ENCODE measurements at regions not wholly inside any gene's neighbourhood (a gene's known extent, or its start where the extent isn't known, plus 50 kb on each side); places are given as distances from the start of the nearest gene placed in this dataset.

DNA sequence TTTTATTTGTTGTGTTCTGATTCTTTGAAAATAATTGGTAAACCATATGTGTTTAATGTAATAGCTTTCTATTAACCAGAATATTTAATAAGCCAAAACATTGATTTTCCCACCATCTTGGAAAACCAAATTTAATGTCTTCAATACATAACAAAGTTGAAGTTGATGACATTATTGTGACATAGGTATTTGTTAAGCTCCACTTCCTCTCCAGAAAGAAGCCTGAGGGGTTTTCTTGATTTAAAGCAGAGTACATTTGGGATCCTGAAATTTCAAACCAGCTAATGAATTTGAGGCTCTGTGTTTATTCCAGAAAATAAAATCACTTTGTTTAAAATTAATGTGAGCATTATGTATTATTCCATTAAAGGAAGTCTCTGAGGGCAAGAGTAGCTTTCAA is 106.3 kb downstream of the PERP start:
- Mint-ChIP-seq H3K9me3 (peaks cover 6 to 22% (median 16%) of the 10 kb centered on the region in 7 donors), H3K27me3 (peaks cover 10 to 22% (median 13%) of the 10 kb centered on the region in 3 donors), H3K36me3 (peaks cover 0 to 10% of the 10 kb centered on the region in 2 donors), H3K4me1 (peaks cover 0 to 2% (median 0%) of the 10 kb centered on the region in 3 donors), H3K4me3 (no peak overlapping the region), H3K27ac (no peak overlapping the region)
- DNase-seq (no peak), ATAC-seq (ENCODE audit: low read depth in 2 of 2) (no peak)

DNA sequence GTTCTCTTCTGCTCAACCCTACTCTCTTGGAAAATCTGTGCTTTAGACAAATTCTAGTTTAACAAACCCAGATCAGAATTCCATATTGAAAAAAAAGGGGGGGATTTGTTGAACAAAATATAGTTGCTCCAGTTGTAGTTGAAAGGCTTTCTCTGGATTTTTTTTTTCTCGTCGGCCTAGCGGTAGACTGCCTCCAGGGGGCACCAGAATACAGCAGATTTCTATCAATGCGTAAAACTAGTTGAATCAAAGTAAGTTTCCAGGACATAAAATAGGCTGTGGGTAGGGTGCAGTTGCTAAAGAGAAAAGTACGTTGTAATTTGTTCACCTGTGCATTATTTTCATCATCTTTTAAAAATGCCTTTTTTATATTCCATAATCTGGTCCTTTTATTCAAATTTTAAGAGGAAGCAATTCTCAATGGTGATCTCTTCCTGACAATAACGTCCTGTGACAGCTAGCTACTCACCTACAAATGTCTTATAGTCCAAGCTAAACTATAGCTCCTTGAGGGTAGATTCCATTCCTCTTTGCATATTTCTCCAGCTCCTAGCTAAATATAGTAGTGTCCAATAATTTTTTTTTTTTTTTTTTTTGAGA is 105.4 kb downstream of the PERP start:
- peaks cover 13 to 22% (median 14%) of the 10 kb centered on the region in 3 donors for H3K27me3 Mint-ChIP-seq
- DNase-seq: peak; percentile 33
- peaks cover 0 to 2% (median 0%) of the 10 kb centered on the region in 3 donors for H3K4me1 Mint-ChIP-seq
- no peak overlapping the region for H3K27ac Mint-ChIP-seq
- peaks cover 0 to 4% of the 10 kb centered on the region in 2 donors for H3K36me3 Mint-ChIP-seq
- H3K4me3 Mint-ChIP-seq: no peak overlapping the region
- peaks cover 2 to 16% (median 12%) of the 10 kb centered on the region in 7 donors for H3K9me3 Mint-ChIP-seq
- peak in 1 of 2 donors; percentile 50 for ATAC-seq (ENCODE audit: low read depth in 2 of 2)

DNA sequence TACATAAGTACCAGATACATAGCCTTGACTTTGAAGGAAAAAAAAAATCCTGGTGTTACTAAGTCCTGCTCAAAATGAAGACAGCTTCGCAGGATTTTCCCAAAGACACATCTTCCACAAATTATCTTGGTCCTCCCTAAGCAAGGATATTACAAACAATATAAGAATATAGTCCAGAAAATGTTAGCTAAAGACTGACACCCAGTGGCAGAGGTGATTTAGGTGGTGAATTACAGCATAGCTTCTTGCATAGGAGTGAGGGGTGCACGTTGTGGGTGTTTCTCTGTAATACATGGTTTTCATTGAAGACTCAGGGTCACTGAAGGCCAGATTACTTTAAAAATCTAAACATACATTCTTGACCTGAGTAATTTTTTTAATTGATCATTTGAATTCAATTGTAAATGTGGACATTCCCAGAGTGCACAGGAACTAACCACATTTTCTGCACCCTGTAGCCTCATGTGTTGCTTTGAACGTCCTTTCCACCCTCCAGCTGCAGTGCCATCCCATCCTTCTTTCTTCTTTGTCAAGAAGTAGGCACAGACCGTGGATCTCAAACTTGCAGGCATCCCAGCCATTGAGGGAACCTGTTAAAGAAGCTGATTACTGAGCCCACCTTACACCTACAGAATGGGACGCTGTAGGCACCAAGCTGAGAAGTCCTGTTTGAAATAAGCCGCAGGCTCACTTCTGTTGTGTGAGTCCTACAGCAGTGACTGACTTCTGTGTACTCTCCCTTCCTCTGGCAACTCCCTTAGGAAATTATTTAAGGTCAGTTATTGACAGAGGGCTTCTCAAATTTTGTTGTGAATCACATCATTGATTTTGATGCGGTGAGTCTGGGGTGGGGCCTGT is 102.6 kb downstream of the PERP start:
- Mint-ChIP-seq H3K4me3 (no peak overlapping the region), H3K27me3 (peaks cover 0 to 14% (median 13%) of the 10 kb centered on the region in 3 donors), H3K27ac (no peak overlapping the region), H3K9me3 (no peaks in the 10 kb centered on the region), H3K4me1 (peaks cover 0 to 2% (median 0%) of the 10 kb centered on the region in 3 donors), H3K36me3 (no peaks in the 10 kb centered on the region)
- ATAC-seq (ENCODE audit: low read depth in 2 of 2) (peak; percentile 41 to 48), DNase-seq (peak; percentile 5)

DNA sequence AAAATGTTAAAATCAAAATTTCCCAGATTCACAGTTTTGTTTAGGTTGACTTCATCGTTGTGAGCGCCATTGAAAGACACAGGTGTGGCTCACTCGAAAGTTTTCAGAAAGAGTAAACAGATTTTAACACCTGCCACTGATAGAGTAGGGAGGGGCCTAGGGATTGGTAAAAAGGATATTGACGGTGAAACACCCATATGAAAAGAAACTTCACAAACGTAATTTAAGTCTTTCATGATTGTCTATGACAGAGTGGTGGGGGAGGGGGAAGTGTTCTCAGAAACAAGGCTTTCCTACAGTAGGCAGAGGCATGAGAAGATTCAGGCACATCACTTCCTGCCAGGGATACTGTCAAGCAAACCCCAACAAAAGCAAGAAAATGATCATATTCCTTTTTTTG is 101.4 kb downstream of the PERP start:
- DNase-seq (no peak), ATAC-seq (ENCODE audit: low read depth in 2 of 2) (no peak)
- Mint-ChIP-seq H3K4me3 (no peak overlapping the region), H3K27me3 (peaks cover 0 to 14% (median 6%) of the 10 kb centered on the region in 3 donors), H3K27ac (no peak overlapping the region), H3K9me3 (no peaks in the 10 kb centered on the region), H3K4me1 (peaks cover 0 to 2% (median 0%) of the 10 kb centered on the region in 3 donors), H3K36me3 (no peaks in the 10 kb centered on the region)

DNA sequence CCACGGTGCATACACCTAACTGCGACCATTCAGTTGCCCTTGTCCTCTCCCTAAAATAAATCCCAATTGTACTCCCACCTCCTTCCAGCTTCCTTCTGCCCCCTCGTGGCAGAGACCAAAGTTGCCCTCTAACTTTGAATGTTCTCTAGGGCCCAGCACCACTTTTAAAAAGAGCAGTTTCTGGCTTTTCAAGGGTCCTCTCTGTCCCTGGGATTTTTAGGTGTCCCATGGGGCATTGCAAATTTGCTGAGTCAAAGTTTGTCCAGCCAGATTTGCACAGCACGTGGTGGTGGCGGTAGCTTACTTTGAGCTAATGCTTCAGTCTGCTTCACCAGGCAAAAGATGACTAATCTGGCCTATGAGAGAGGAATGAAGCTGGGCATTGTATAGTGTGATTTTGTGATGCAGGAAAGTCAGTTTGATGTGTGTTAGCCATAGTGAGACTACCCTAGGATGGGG is 100.2 kb downstream of the PERP start:
- H3K27ac Mint-ChIP-seq: no peak overlapping the region
- no peak overlapping the region for H3K4me3 Mint-ChIP-seq
- ATAC-seq (ENCODE audit: low read depth in 2 of 2): no peak
- no peaks in the 10 kb centered on the region for H3K9me3 Mint-ChIP-seq
- H3K36me3 Mint-ChIP-seq: no peaks in the 10 kb centered on the region
- H3K4me1 Mint-ChIP-seq: no peaks in the 10 kb centered on the region
- no peak for DNase-seq
- H3K27me3 Mint-ChIP-seq: peaks cover 0 to 9% (median 6%) of the 10 kb centered on the region in 3 donors

DNA sequence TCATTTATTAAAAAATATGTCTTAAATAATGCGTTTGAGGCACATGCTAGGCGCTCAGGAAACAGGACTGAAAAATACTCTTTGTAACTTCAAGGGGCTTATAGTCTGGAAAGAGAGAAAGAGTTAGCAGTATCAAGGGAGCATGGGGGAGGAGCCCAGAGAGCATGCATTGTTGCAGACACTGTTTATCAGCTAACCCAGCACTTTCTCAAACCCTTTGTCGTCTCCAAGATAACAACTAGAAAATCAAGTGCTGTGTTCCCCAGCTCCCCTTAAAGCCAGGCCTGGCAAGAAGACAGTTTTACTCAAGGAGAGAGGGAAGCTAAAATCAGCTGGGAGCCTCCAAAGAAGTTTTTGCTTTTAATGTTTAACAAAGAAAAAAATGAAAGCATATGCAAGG is 98.4 kb downstream of the PERP start:
- no peak overlapping the region for H3K27ac Mint-ChIP-seq
- ATAC-seq (ENCODE audit: low read depth in 2 of 2) (no peak), DNase-seq (no peak)
- no peaks in the 10 kb centered on the region for H3K9me3 Mint-ChIP-seq
- H3K27me3 Mint-ChIP-seq: peaks cover 0 to 8% (median 6%) of the 10 kb centered on the region in 3 donors
- no peaks in the 10 kb centered on the region for H3K4me1 Mint-ChIP-seq
- H3K4me3 Mint-ChIP-seq: no peak overlapping the region
- H3K36me3 Mint-ChIP-seq: no peaks in the 10 kb centered on the region

DNA sequence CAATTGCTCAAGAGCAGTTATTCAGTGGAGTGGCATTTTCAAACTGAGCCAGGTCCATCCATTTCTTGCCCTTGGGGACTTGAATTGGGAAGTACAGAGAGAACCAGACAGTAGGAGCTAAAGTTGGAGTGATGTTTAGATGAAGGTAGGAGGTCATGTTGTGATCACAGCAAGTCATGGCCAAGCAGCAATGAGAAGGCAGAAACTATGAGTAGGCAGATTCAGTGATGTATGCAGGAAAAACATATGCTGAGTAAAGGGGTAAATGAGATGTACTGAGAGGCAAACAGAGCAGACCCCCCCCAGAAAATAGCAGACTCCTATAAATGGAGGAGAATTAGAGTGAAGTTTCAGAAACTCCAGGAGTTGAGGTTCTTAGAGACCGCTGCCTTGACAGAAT is 95.8 kb downstream of the PERP start:
- no peaks in the 10 kb centered on the region for H3K9me3 Mint-ChIP-seq
- no peak overlapping the region for H3K27ac Mint-ChIP-seq
- ATAC-seq (ENCODE audit: low read depth in 2 of 2) (no peak), DNase-seq (no peak)
- H3K36me3 Mint-ChIP-seq: no peaks in the 10 kb centered on the region
- H3K4me3 Mint-ChIP-seq: no peak overlapping the region
- H3K4me1 Mint-ChIP-seq: no peaks in the 10 kb centered on the region
- H3K27me3 Mint-ChIP-seq: no peaks in the 10 kb centered on the region

DNA sequence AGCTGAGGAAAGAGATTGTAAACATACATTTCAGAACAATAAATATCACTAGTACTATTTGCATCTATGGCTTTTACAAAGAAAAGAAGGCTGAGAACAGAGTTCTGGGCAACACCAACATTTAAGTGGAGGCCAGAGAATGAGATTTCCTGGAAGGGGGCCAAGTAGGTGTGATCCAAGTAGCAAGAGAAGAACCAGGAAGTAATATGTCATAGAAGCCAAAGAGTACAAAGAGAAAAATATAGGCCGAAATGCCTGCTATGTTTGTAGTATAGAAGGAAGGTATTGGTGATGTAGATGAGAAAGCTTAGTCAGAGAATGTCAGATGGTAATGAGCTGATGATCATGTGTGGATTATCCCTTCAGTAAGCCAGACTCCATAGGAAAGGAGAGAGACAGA is 94.5 kb downstream of the PERP start:
- H3K36me3 Mint-ChIP-seq: no peaks in the 10 kb centered on the region
- no peaks in the 10 kb centered on the region for H3K9me3 Mint-ChIP-seq
- no peak overlapping the region for H3K4me3 Mint-ChIP-seq
- no peaks in the 10 kb centered on the region for H3K4me1 Mint-ChIP-seq
- ATAC-seq (ENCODE audit: low read depth in 2 of 2) (no peak), DNase-seq (no peak)
- no peak overlapping the region for H3K27ac Mint-ChIP-seq
- H3K27me3 Mint-ChIP-seq: peaks cover 4 to 8% (median 8%) of the 10 kb centered on the region in 3 donors

DNA sequence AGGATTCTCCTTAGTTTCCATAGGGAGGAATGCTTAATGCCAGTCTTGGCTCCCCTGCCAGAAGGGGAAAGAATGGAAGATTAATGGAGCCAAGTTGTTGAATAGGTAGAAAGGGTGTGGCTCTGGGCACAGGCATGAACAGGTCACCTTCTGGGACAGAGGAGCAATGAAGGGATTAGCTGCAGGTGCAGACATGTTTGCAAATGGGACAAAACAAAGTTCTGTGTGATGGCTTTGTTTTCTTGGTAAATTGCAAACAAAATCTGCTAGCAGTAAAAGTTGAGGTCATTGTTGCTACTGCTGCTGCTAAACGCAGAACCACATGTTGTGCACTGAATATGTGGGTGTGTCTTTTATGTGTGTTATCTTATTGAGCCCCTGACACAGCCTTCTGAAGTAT is 93.3 kb downstream of the PERP start:
- Mint-ChIP-seq H3K4me1 (no peaks in the 10 kb centered on the region), H3K9me3 (no peaks in the 10 kb centered on the region), H3K27ac (no peak overlapping the region), H3K27me3 (peaks cover 8 to 14% (median 13%) of the 10 kb centered on the region in 3 donors), H3K4me3 (no peak overlapping the region), H3K36me3 (no peaks in the 10 kb centered on the region)
- DNase-seq (no peak), ATAC-seq (ENCODE audit: low read depth in 2 of 2) (no peak)

DNA sequence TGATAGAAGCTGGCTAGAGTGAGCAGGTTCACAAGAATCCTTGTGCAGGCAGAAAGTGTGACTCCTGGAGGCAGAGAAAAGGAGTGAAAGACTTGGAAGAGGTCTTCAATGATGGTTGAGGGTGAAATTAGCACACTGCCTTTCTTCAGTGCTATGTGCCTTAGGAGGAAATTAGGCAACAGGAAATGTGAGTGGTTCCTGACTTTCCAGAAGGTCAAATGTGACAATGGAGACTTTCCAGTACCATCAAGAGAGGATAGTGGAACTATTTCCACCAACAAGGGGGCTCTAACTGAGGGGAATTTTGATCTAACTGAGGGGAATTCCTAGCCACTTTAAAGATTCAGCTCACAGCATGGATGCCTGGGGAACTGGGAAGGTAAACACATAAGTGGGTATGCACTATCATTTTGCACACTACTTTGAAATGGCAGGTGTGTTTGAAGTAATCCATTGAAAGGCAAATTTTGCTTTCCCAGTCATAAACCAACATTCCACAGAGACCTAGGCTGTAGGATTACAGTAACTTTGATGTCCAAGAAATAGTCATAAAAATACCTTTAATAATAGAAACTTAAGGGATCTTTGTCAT is 90.0 kb downstream of the PERP start:
- peaks cover 0 to 2% (median 0%) of the 10 kb centered on the region in 7 donors for H3K9me3 Mint-ChIP-seq
- no peaks in the 10 kb centered on the region for H3K36me3 Mint-ChIP-seq
- no peak for DNase-seq

DNA sequence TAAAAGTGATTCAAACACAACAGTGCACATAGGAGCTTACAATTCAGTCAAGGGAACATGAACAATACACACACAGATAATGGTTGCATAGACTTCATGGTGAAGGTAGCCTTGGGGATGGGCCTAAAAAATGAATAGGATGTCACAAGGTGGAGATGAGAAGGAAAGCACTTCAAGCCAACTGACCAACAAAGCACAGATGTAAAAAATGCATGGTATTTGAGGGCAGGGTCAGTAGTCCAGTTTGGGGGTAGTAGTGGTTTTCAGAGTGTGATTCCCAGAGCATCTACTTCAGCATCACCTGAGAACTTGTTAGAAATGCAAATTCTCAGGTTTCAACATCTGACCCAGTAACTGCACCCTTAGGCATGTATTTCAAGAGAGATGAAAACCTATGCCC is 88.9 kb downstream of the PERP start:
- H3K27ac Mint-ChIP-seq: no peak overlapping the region
- H3K9me3 Mint-ChIP-seq: peaks cover 0 to 2% (median 0%) of the 10 kb centered on the region in 7 donors
- H3K27me3 Mint-ChIP-seq: peaks cover 17 to 25% (median 19%) of the 10 kb centered on the region in 3 donors

More for the DNA sequence above, 90.0 kb downstream of the PERP start:
- no peaks in the 10 kb centered on the region for H3K4me1 Mint-ChIP-seq
- no peak overlapping the region for H3K4me3 Mint-ChIP-seq
- H3K27ac Mint-ChIP-seq: no peak overlapping the region
- no peak for ATAC-seq (ENCODE audit: low read depth in 2 of 2)
- H3K27me3 Mint-ChIP-seq: peaks cover 17 to 25% (median 19%) of the 10 kb centered on the region in 3 donors

DNA sequence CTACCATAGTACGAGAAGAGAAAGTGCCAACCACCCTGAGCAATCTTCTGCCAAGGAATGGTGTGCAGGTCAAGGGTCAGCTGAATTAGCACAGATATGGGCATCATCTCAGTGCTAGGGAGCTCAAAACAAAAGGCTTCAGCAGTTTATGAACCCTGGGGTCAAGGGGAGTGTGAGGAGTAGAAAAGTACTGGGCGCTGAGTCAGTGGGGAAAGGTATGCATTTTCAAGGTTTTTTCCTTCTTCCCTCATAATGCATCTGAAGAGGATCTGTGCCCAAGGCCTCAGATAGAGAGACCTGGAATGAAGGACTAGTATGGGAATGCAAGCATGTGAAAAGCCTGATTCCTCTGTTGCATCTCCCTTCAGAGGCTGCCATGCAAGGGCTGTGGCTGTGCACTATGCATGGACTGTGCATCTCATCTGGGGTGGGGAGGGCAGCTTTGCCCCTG is 81.7 kb downstream of the PERP start:
- no peaks in the 10 kb centered on the region for H3K9me3 Mint-ChIP-seq
- DNase-seq (no peak), ATAC-seq (ENCODE audit: low read depth in 2 of 2) (no peak)
- H3K27me3 Mint-ChIP-seq: peaks cover 26 to 33% (median 27%) of the 10 kb centered on the region in 3 donors
- H3K4me3 Mint-ChIP-seq: no peak overlapping the region
- no peak overlapping the region for H3K27ac Mint-ChIP-seq
- no peaks in the 10 kb centered on the region for H3K4me1 Mint-ChIP-seq
- no peaks in the 10 kb centered on the region for H3K36me3 Mint-ChIP-seq

More for the DNA sequence above, 88.9 kb downstream of the PERP start:
- ATAC-seq (ENCODE audit: low read depth in 2 of 2) (no peak), DNase-seq (no peak)
- no peaks in the 10 kb centered on the region for H3K36me3 Mint-ChIP-seq
- H3K4me3 Mint-ChIP-seq: no peak overlapping the region
- H3K4me1 Mint-ChIP-seq: no peaks in the 10 kb centered on the region

DNA sequence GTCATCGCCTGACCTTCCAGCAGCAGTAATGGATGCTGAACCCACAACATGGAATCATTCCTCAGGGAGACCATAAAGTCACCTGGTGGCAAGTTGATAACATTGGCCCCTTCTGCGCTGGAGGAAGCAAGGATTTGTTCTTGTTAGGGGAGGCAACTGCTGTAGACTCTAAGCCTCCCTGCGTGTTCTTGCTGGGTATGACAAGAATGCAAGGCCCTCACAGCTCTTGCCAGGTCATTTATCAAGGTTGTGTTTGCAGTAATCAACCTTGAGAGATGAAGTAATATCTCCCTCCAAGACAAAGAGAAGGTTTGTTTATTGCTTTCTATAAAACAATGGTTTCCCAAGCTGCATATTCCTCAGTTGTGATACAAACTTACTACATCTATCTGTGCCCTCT is 80.9 kb downstream of the PERP start:
- no peaks in the 10 kb centered on the region for H3K36me3 Mint-ChIP-seq
- no peaks in the 10 kb centered on the region for H3K4me1 Mint-ChIP-seq
- DNase-seq (no peak), ATAC-seq (ENCODE audit: low read depth in 2 of 2) (no peak)
- no peak overlapping the region for H3K4me3 Mint-ChIP-seq
- H3K27me3 Mint-ChIP-seq: peaks cover 21 to 37% (median 22%) of the 10 kb centered on the region in 3 donors
- H3K27ac Mint-ChIP-seq: no peak overlapping the region
- no peaks in the 10 kb centered on the region for H3K9me3 Mint-ChIP-seq
